ENCODE measurements at regions not wholly inside any gene's neighbourhood (a gene's known extent, or its start where the extent isn't known, plus 50 kb on each side); places are given as distances from the start of the nearest gene placed in this dataset.

- TF ChIP-seq NR2C2 (CRISPR knock-in tag; IDR thresholded peaks at IDR 0.05) (no peak), CTCF (IDR thresholded peaks at IDR 0.05) (no peak), GRHL2 (CRISPR knock-in tag; IDR thresholded peaks at IDR 0.05; ENCODE audit: insufficient replicate concordance, severe bottlenecking) (no peak), HMGXB4 (CRISPR knock-in tag; IDR thresholded peaks at IDR 0.05) (no peak), JUN (CRISPR knock-in tag; IDR thresholded peaks at IDR 0.05) (no peak), USF1 (CRISPR knock-in tag; IDR thresholded peaks at IDR 0.05) (no peak), IRF1 (CRISPR knock-in tag; IDR thresholded peaks at IDR 0.05) (no peak), GABPB1 (CRISPR knock-in tag; IDR thresholded peaks at IDR 0.05) (no peak), ZBTB21 (CRISPR knock-in tag; IDR thresholded peaks at IDR 0.05; ENCODE audit: borderline replicate concordance) (no peak), KAT7 (CRISPR knock-in tag; IDR thresholded peaks at IDR 0.05; ENCODE audit: borderline replicate concordance) (no peak)
These were observed 68.5 kb upstream of the GATA2 start for GRCh38 chr3:128561504-128561903.

Data from WTC11 (cell line).